ENCODE measurements at regions not wholly inside any gene's neighbourhood (a gene's known extent, or its start where the extent isn't known, plus 50 kb on each side); places are given as distances from the start of the nearest gene placed in this dataset.
A peak's percentile ranks its signal among the peaks of the same experiment; 100 is the strongest.

- Histone ChIP-seq H3K27me3 (ENCODE audit: control insufficient read depth, low read length) (no peaks in the 10 kb centered on the region), H3K36me3 (ENCODE audit: control insufficient read depth, low read length) (no peaks in the 10 kb centered on the region), H3K4me3 (ENCODE audit: low read length) (peak overlapping the region; percentile 59), H3K9me3 (ENCODE audit: control insufficient read depth, insufficient read depth, low read length) (peaks cover 5% of the 10 kb centered on the region; the same call in 1 of the 2 replicates), H3F3A (ENCODE audit: control insufficient read depth, insufficient read depth) (no peaks in the 10 kb centered on the region; the same call in 1 of the 2 replicates), H3K4me1 (ENCODE audit: control insufficient read depth, low read length) (peaks cover 36% of the 10 kb centered on the region), H4K20me1 (ENCODE audit: control insufficient read depth, insufficient read depth, low read depth, low read length) (no peaks in the 10 kb centered on the region), H3K27ac (ENCODE audit: low read depth, low read length) (peak overlapping the region; percentile 82), H3K9me2 (replicated peaks; ENCODE audit: control insufficient read depth, low read length) (no peaks in the 10 kb centered on the region), H3K4me2 (ENCODE audit: low read length) (peak overlapping the region; percentile 81), H3K79me2 (ENCODE audit: control insufficient read depth, low read length) (no peaks in the 10 kb centered on the region)
- no peak for TF ChIP-seq CTCF (IDR thresholded peaks at IDR 0.05; ENCODE audit: low read depth, low read length, poor library complexity, severe bottlenecking)
- no peak for TF ChIP-seq EZH2phosphoT487 (IDR thresholded peaks at IDR 0.05; ENCODE audit: borderline replicate concordance, low read length)
Observed at GRCh38 chr15:38650936-38651327, 86.3 kb upstream of the RASGRP1 start.

DNA sequence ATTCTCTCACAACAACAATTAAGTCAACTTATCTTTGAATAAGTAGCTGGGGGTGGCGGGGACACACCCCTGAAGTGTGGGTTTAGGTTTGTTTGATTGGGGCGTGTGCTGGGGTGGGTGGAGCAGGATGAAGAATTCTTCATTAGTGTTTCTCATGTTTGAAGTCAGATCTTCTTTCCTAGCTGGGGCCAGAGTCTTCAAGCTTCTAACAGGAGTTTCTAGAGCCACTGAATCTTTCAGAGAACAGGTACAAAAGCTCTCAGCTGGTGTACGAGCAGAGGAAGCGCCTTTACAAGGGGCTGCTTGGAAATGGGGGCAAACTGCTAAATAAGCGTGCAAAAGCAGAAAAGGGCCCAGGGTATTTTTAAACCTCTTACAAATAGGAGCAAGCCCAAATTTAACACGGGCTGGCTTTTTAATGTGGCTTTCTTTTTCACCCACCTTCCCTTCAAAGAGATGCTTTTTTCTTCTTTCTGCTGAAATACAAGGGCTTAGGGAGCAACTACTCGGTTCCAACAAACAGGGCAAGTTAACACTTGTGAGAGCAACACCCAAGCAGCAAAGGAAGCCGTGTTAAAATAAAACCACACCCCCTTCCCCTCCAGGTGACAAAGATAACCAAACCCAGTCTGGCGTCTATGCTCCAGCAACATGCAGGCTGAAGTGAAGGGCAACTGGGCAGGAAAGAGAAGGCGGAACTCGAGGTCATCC is 86.9 kb upstream of the RASGRP1 start:
- Histone ChIP-seq H3F3A (ENCODE audit: control insufficient read depth, insufficient read depth) (no peaks in the 10 kb centered on the region; the same call in 1 of the 2 replicates), H3K9me2 (replicated peaks; ENCODE audit: control insufficient read depth, low read length) (no peaks in the 10 kb centered on the region), H3K4me3 (ENCODE audit: low read length) (peak overlapping the region; percentile 59), H4K20me1 (ENCODE audit: control insufficient read depth, insufficient read depth, low read depth, low read length) (no peaks in the 10 kb centered on the region), H3K27me3 (ENCODE audit: control insufficient read depth, low read length) (no peaks in the 10 kb centered on the region), H3K79me2 (ENCODE audit: control insufficient read depth, low read length) (no peaks in the 10 kb centered on the region), H3K4me2 (ENCODE audit: low read length) (peak overlapping the region; percentile 81), H3K27ac (ENCODE audit: low read depth, low read length) (peak overlapping the region; percentile 82), H3K36me3 (ENCODE audit: control insufficient read depth, low read length) (no peaks in the 10 kb centered on the region), H3K9me3 (ENCODE audit: control insufficient read depth, insufficient read depth, low read length) (peaks cover 5% of the 10 kb centered on the region; the same call in 1 of the 2 replicates), H3K4me1 (ENCODE audit: control insufficient read depth, low read length) (peaks cover 36% of the 10 kb centered on the region)
- no peak for TF ChIP-seq EZH2phosphoT487 (IDR thresholded peaks at IDR 0.05; ENCODE audit: borderline replicate concordance, low read length)

DNA sequence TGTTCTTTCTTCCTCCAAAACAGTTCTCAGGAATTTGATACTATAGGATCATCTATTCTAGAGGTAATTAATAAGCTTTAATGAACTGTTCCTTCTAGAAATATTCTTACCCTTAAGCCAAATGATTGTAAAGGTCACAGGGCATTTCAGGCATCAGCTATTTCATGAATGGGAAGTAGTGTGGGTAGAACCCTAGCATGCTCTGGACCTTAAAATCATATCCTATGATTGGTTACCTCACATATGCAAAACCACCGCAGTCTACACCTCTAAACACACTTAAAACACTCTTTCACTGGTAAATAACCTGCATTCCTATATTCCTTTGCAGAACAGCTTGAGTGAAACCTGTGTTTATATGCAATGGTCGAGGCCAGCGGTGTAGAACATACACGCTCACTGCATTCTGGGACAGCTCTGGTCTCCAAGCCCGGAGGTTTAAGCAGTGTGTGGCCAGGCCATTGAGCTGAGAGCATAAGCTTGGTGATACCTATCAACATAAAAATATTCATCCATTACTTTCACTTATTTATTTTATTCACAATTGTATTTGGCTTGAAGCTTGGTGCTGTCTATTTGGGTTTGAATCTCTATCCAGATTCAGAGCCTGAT is 87.7 kb upstream of the RASGRP1 start:
- no peaks in the 10 kb centered on the region; the same call in 1 of the 2 replicates for H3F3A ChIP-seq (ENCODE audit: control insufficient read depth, insufficient read depth)
- H3K4me3 ChIP-seq (ENCODE audit: low read length) = peak overlapping the region; percentile 59
- no peaks in the 10 kb centered on the region for H4K20me1 ChIP-seq (ENCODE audit: control insufficient read depth, insufficient read depth, low read depth, low read length)
- TF ChIP-seq CTCF (IDR thresholded peaks at IDR 0.05; ENCODE audit: low read depth, low read length, poor library complexity, severe bottlenecking) (no peak), EZH2phosphoT487 (IDR thresholded peaks at IDR 0.05; ENCODE audit: borderline replicate concordance, low read length) (no peak)
- H3K9me2 ChIP-seq (replicated peaks; ENCODE audit: control insufficient read depth, low read length) = no peaks in the 10 kb centered on the region
- H3K4me2 ChIP-seq (ENCODE audit: low read length) = peak overlapping the region; percentile 81
- peaks cover 5% of the 10 kb centered on the region; the same call in 1 of the 2 replicates for H3K9me3 ChIP-seq (ENCODE audit: control insufficient read depth, insufficient read depth, low read length)
- H3K27me3 ChIP-seq (ENCODE audit: control insufficient read depth, low read length) = no peaks in the 10 kb centered on the region
- no peaks in the 10 kb centered on the region for H3K36me3 ChIP-seq (ENCODE audit: control insufficient read depth, low read length)
- peak overlapping the region; percentile 82 for H3K27ac ChIP-seq (ENCODE audit: low read depth, low read length)
- no peaks in the 10 kb centered on the region for H3K79me2 ChIP-seq (ENCODE audit: control insufficient read depth, low read length)
- peaks cover 36% of the 10 kb centered on the region for H3K4me1 ChIP-seq (ENCODE audit: control insufficient read depth, low read length)

DNA sequence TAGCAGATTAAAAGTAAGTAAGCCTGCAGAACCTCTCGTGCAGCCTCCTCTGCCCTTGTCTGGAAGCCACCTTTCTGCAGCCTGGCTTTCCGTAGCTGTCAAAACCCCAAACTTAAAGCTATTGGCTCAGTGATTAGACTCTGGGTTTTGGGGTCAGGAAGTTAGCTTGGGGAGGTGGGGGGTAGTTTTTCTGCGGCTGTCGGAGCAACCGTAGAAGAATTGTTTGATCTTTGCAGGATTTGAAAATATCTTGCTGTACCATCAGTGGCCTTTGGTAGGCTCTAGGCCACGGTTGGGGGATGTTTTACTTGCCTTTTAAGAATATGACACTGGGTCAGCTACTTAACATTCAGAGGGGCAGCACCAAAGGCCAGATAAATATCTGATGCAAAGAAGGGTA is 88.4 kb upstream of the RASGRP1 start:
- no peaks in the 10 kb centered on the region for H3K9me2 ChIP-seq (replicated peaks; ENCODE audit: control insufficient read depth, low read length)
- no peak overlapping the region for H3K4me3 ChIP-seq (ENCODE audit: low read length)
- no peaks in the 10 kb centered on the region; the same call in 1 of the 2 replicates for H3F3A ChIP-seq (ENCODE audit: control insufficient read depth, insufficient read depth)
- H3K9me3 ChIP-seq (ENCODE audit: control insufficient read depth, insufficient read depth, low read length) = peaks cover 5% of the 10 kb centered on the region; the same call in 1 of the 2 replicates
- peaks cover 36% of the 10 kb centered on the region for H3K4me1 ChIP-seq (ENCODE audit: control insufficient read depth, low read length)
- H3K79me2 ChIP-seq (ENCODE audit: control insufficient read depth, low read length) = no peaks in the 10 kb centered on the region
- TF ChIP-seq CTCF (IDR thresholded peaks at IDR 0.05; ENCODE audit: low read depth, low read length, poor library complexity, severe bottlenecking) = no peak
- no peak for TF ChIP-seq EZH2phosphoT487 (IDR thresholded peaks at IDR 0.05; ENCODE audit: borderline replicate concordance, low read length)
- no peaks in the 10 kb centered on the region for H3K36me3 ChIP-seq (ENCODE audit: control insufficient read depth, low read length)
- H3K27me3 ChIP-seq (ENCODE audit: control insufficient read depth, low read length) = no peaks in the 10 kb centered on the region
- H3K27ac ChIP-seq (ENCODE audit: low read depth, low read length) = no peak overlapping the region
- H4K20me1 ChIP-seq (ENCODE audit: control insufficient read depth, insufficient read depth, low read depth, low read length) = no peaks in the 10 kb centered on the region
- H3K4me2 ChIP-seq (ENCODE audit: low read length) = peak overlapping the region; percentile 81; the same call in 1 of the 2 replicates
